GM21737 (cell line): ENCODE measurements at regions not wholly inside any gene's neighbourhood (a gene's known extent, or its start where the extent isn't known, plus 50 kb on each side); places are given as distances from the start of the nearest gene placed in this dataset.
"Not testable (repeated sequence)": the region's sequence is repeated elsewhere in the genome, so short reads cannot be mapped to it uniquely, and the experiment has no call there.

ENCODE experiments used
- ATAC-seq: cut with Tn5 transposase; IDR thresholded peaks from one replicate; pipeline ENCODE4 v1.9.1; 2021; ENCODE audit warnings: mild to moderate bottlenecking, moderate library complexity; ENCODE audit not compliant: unreplicated experiment

DNA sequence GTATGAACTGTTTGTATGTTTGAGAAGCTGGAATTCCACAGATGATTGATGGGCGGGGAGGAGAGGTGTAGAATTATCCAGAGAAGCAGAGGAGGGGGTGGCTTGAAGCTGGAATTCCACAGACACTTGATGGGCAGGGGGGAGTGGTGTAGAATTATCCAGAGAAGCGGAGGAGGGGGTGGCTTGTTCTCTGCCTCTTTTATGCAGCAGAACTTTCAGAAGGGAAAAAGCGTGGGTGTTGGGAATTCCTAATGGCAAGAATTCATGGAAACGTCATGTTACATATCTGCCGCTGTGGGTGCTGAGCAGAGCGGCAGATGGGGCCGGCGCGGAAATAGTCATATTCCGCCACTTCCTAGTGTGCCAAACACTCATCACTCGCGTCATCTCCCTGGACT lies 167.9 kb upstream of the KCNG1 start:
- ATAC-seq, result no peak

GRCh38 chr20:51189814-51190782 lies 167.2 kb upstream of the KCNG1 start:
- ATAC-seq, result no peak

DNA sequence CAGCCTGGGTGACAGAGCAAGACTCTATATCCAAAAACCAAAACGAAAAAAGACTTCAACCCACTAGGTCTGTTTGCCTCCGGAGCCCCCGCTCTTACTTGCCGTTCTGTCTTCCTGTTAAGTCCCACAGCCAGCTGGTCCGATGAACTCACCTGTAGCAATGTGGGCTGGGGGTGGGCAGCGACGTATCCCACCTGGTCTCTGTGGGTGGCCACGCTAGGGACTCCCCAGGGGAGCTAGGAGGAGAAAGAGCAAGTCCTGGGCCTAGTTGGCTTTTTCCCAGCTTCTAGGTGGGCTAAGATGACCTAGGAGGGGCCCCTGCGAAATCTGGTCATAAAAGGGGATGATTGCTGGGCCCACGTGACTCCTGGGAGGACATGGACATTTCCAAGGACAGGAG lies 166.0 kb upstream of the KCNG1 start:
- ATAC-seq, result no peak

- ATAC-seq, result no peak
These were observed 164.4 kb upstream of the KCNG1 start for GRCh38 chr20:51187261-51187660.

DNA sequence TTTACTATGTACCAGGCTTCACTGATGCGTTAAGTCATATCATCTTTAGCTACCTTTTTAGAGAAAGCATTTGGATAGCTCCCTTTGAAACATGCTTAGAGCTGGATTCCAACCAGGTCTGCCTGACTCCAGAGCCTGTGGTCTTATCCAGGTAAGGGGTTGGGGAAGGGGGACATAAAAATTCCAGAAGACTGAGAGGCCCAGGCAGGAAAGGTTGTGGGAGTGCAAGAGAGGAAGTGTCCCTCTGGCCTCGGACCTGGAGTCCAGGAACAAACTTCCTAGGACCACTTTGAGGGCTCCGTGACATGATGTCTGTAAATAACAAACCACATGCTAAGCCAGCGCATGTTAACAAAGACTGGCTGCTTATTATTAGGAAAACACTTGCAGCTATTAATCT lies 163.0 kb upstream of the KCNG1 start:
- no peak for ATAC-seq

DNA sequence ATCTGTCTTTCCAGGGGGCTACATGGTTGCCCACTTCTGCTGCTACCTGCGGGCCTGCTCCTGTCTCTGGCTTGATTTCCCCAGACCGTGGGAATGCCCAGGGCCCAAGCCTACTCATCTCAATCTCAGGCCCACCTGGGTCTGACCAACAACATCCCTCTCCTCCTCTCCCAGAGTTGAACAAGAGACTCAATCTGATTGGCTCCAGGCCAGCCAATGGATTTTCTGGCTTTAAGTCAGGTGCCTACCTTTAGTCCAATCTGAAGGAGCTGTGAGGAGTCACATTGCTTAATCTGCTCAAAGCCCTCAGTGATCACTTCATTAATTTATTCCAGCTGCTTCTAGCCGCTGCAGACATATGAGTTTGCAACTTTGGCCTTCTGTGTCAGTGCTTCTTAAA lies 162.4 kb upstream of the KCNG1 start:
- ATAC-seq, result no peak

DNA sequence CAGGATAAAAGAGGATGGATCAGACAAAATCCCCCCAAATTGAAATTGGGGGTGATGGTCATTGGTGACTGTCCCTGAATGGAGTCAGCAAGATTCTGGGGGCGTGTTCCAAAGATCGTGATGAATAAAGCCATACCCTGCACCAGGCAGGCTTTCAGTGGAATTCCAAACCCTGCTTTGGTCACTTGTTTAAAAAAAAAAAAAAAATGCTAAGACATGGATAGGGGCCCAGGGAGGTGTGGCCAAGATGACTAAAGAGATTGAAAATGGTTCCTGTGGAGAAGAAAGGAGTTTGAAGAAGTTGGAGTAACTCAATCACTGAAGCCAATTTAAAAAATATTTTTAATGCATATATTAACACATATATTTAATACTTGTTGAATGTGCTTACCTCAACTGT lies 161.4 kb upstream of the KCNG1 start:
- no peak for ATAC-seq

DNA sequence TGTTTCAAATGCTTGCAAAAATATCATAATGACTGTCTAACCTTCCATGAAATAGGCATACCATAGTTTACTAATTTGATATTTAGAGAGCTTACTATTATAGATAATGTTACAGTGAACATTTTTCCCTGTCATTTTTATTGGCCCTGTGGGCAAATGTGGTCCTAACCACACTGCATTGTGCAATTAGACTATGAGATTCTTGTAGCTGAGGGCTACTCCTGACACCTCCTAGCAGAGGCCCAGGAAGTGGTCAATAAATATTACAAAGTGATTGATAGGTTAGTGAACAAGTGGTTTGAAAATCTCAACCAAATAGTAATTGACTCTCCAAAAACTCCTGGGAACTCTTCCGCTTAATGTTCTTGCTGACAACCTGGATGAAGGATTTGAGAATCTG lies 160.5 kb upstream of the KCNG1 start:
- ATAC-seq, result no peak

DNA sequence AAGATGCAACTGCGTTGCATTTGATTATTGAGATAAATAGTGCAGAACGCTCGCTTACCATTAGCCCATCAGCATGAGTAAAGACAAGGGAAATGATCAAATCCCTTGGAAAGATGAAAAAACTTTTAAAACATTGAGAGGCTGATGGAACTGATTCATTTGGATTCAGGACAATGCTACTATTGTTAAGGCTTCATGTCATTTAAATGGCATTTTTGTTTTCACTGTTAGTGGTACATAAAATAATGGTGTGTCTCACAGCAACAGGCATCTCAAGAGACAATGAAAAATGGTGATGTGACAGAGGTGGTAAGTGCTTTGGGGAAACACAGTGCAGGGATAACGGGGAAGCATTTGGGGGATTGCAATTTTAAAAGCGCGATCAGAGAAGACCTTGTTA lies 159.7 kb upstream of the KCNG1 start:
- no peak for ATAC-seq

- no peak for ATAC-seq
These were observed 155.2 kb upstream of the KCNG1 start for GRCh38 chr20:51178153-51178552.

- no peak for ATAC-seq
These were observed 154.0 kb upstream of the KCNG1 start for GRCh38 chr20:51176876-51177275.

GRCh38 chr20:51176446-51176845 lies 153.5 kb upstream of the KCNG1 start:
- ATAC-seq, result no peak

- no peak for ATAC-seq
These were observed 152.8 kb upstream of the KCNG1 start for GRCh38 chr20:51175724-51176123.

DNA sequence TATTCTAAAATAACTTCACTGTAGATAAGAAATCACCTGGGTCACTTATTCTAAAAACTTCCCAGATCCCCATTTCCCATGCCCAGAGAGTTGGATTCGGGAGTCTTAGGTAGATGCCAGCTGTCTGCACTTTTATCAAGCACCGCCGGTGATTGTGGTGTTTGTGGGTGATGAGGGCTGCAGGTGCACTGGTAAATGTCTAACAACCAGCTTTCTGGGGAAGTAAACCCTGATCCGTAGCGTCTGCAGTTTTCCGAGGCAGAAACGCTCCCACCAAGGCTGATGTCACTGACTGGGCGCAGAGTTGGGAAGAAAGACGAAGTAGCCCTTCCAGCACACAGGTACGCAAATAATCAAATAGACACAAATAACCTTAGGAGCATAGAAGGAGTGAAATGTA lies 152.2 kb upstream of the KCNG1 start:
- ATAC-seq, result no peak

- no peak for ATAC-seq
These were observed 151.6 kb upstream of the KCNG1 start for GRCh38 chr20:51174536-51174935.

DNA sequence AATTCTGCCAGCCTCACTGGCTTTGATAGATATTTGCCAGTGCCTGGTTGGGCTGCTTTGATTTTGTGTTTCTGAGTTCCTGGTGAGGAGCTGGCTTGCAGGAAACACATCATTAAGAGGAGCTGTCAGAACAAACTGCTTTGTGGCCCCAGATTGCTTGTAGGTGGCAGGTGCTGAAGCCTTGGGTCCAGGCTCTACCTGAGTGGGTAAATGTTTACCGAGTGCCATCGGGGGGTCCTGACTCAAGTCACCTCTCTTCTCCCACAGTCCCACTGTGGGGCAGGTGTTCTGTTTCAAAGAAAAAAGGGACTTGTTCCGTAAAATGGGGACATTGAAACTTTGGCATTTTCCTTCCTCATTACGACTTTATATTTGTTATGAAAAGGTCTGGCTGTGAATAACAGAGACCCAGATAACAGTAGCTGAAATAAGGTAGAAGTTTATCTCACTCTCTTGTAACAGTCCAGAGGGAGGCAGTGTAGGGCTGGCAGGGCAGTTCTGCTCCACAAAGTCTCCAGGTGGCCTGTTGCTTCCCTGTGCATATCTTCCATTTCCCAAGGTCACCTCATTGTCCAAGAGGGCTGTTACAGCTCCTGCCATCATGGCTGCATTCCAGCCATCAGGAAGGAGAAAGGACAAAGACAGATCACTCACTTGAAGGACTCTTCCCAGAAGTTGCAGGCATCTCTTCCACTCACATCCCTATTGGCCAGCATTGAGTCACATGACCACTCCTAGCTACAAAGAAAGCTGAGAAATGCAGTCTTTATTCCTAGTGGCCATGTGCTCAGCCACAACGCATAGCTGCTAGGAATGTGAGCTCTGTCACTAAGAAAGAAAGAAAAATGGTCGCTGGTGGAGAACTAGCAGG lies 149.9 kb upstream of the KCNG1 start:
- ATAC-seq, result no peak

GRCh38 chr20:51171141-51171540 lies 148.2 kb upstream of the KCNG1 start:
- ATAC-seq, result no peak

DNA sequence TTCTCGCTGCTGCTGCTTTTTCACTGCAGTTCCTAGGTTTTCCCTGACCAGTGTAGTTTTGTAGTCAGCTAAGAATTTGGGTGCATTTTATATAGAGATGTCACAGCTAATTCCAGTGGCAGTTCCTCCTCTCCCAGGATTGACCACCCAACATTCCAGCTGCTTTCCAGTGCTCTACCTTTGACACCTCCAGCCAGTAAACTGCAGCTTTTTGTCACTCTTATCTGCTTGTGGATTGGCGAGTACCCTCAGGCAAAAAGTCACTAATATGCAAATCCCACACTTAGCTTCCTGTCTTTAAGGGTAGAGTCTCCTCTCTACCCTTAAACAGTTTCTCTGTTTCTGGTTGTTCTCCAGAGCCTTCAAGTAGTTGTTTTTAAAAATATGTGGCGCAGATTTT lies 146.9 kb upstream of the KCNG1 start:
- no peak for ATAC-seq

GRCh38 chr20:51167911-51168310 lies 145.0 kb upstream of the KCNG1 start:
- not testable (repeated sequence) for ATAC-seq

- ATAC-seq, result no peak
These were observed 143.6 kb upstream of the KCNG1 start for GRCh38 chr20:51166489-51166888.

DNA sequence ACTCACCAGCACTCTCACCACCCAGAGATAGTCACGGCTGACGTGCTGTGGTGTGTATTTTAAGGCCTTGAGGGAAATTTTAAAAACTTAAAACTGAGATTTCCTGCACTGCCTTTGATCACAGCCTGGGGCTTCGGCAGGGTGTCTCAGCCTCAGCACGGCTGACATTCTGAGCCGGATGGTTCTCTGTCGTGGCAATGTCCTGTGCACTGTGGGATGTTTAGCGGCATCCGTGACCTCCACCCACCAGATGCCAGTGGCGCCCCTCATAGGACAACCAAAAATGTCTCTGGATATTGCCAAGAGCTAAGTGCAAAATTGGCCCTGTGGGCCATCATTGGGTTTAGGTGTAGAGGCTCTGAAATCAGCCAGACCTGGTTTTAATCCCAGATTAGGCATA lies 142.2 kb upstream of the KCNG1 start:
- ATAC-seq, result no peak

- no peak for ATAC-seq
These were observed 141.8 kb upstream of the KCNG1 start for GRCh38 chr20:51164731-51165130.
